HEK293 (cell line): ENCODE measurements at regions not wholly inside any gene's neighbourhood (a gene's known extent, or its start where the extent isn't known, plus 50 kb on each side); places are given as distances from the start of the nearest gene placed in this dataset.

Experiments used
- CTCF ChIA-PET: fragments of 350-600 bp; formaldehyde crosslinking; extraction: SDS; loops from one replicate; lab custom pipeline; 2021; ENCODE audit warnings: antibody characterized with exemption; lab: Yijun Ruan, JAX
- POLR2A ChIA-PET: fragments of 300-600 bp; formaldehyde crosslinking; extraction: SDS; loops from one replicate; lab custom pipeline; 2020; ENCODE audit warnings: antibody characterized with exemption, inconsistent platforms; lab: Yijun Ruan, JAX
- H3K27ac ChIP-seq: fragments of 200-500 bp; sonication (Bioruptor generic); 2 replicates; pipeline ENCODE4 v1.5.1; 2014; ENCODE audit warnings: low read depth, low read length, control low read depth, inconsistent platforms; ENCODE audit errors: extremely low read depth
- H3K36me3 ChIP-seq, 2 experiments: fragments of 200-500 bp in 1 of 2; sonication (Bioruptor generic) in 1 of 2; 1 replicate in 1 of 2; 2 replicates in 1 of 2; pipeline ENCODE4 v1.5.1; 2014 to 2017; ENCODE audit warnings: inconsistent platforms in 2 of 2, low read length in 2 of 2; ENCODE audit not compliant: control insufficient read depth in 2 of 2, insufficient read depth in 1 of 2
- H3K4me1 ChIP-seq: fragments of 200-500 bp; sonication (Bioruptor generic); 2 replicates; pipeline ENCODE4 v1.5.1; 2014; ENCODE audit warnings: mild to moderate bottlenecking, low read length, inconsistent platforms; ENCODE audit not compliant: control insufficient read depth, insufficient read depth
- H3K4me3 ChIP-seq: 2 replicates; pipeline ENCODE4 v1.5.1; 2011; ENCODE audit warnings: low read depth, mild to moderate bottlenecking, control low read depth, low read length, moderate library complexity
- H3K9me3 ChIP-seq: fragments of 200-500 bp; sonication (Bioruptor generic); 2 replicates; pipeline ENCODE4 v1.5.1; 2014; ENCODE audit warnings: low read depth, low read length, inconsistent platforms; ENCODE audit not compliant: control insufficient read depth, insufficient read depth
- EGR2 ChIP-seq: fragments of 450-650 bp; formaldehyde crosslinking; IDR thresholded peaks from 2 replicates; pipeline ENCODE4 v1.5.1; 2016; ENCODE audit warnings: low read depth, missing biosample characterization, missing genetic modification characterization
- HOXA7 ChIP-seq: sonication (generic); formaldehyde crosslinking; IDR thresholded peaks from 2 replicates; pipeline ENCODE4 v1.8.1; 2022; ENCODE audit warnings: missing genetic modification reagents, borderline replicate concordance
- KLF17 ChIP-seq: fragments of 450-650 bp; formaldehyde crosslinking; IDR thresholded peaks from 2 replicates; pipeline ENCODE4 v1.5.1; 2016; ENCODE audit warnings: missing biosample characterization, missing genetic modification characterization
- KLF9 ChIP-seq: fragments of 450-650 bp; formaldehyde crosslinking; IDR thresholded peaks from 2 replicates; pipeline ENCODE4 v1.5.1; 2016; ENCODE audit warnings: missing biosample characterization, missing genetic modification characterization, low read depth
- OSR2 ChIP-seq: fragments of 450-650 bp; formaldehyde crosslinking; IDR thresholded peaks from 2 replicates; pipeline ENCODE4 v1.5.1; 2016; ENCODE audit warnings: missing biosample characterization, missing genetic modification characterization
- SP7 ChIP-seq: fragments of 450-650 bp; formaldehyde crosslinking; IDR thresholded peaks from 2 replicates; pipeline ENCODE4 v1.5.1; 2016; ENCODE audit warnings: missing biosample characterization, missing genetic modification characterization
- ZBTB44 ChIP-seq: fragments of 450-650 bp; IDR thresholded peaks from 2 replicates; pipeline ENCODE4 v1.5.1; 2018; ENCODE audit warnings: missing biosample characterization, mild to moderate bottlenecking, missing genetic modification characterization
- ZNF10 ChIP-seq: fragments of 450-650 bp; formaldehyde crosslinking; IDR thresholded peaks from 2 replicates; pipeline ENCODE4 v1.5.1; 2017; ENCODE audit warnings: missing biosample characterization, missing genetic modification characterization
- ZNF132 ChIP-seq: fragments of 450-650 bp; formaldehyde crosslinking; IDR thresholded peaks from 2 replicates; pipeline ENCODE4 v1.5.1; 2017; ENCODE audit warnings: missing biosample characterization, missing genetic modification characterization, borderline replicate concordance
- ZNF138 ChIP-seq: fragments of 450-650 bp; formaldehyde crosslinking; IDR thresholded peaks from 2 replicates; pipeline ENCODE4 v1.5.1; 2016; ENCODE audit warnings: missing biosample characterization, missing genetic modification characterization, borderline replicate concordance
- ZNF140 ChIP-seq: fragments of 450-650 bp; formaldehyde crosslinking; IDR thresholded peaks from 2 replicates; pipeline ENCODE4 v1.5.1; 2016; ENCODE audit warnings: missing biosample characterization, missing genetic modification characterization
- ZNF148 ChIP-seq: fragments of 450-650 bp; formaldehyde crosslinking; IDR thresholded peaks from 2 replicates; pipeline ENCODE4 v1.5.0; 2017; ENCODE audit warnings: missing biosample characterization, missing genetic modification characterization, borderline replicate concordance
- ZNF248 ChIP-seq: fragments of 450-650 bp; formaldehyde crosslinking; IDR thresholded peaks from 2 replicates; pipeline ENCODE4 v1.5.1; 2017; ENCODE audit warnings: missing biosample characterization, missing genetic modification characterization
- ZNF426 ChIP-seq: fragments of 450-650 bp; formaldehyde crosslinking; IDR thresholded peaks from 2 replicates; pipeline ENCODE4 v1.5.1; 2017; ENCODE audit warnings: missing biosample characterization, missing genetic modification characterization, mild to moderate bottlenecking, inconsistent platforms, moderate library complexity
- ZNF501 ChIP-seq: fragments of 450-650 bp; formaldehyde crosslinking; IDR thresholded peaks from 2 replicates; pipeline ENCODE4 v1.5.1; 2016; ENCODE audit warnings: missing biosample characterization, missing genetic modification characterization
- ZNF530 ChIP-seq: fragments of 450-650 bp; formaldehyde crosslinking; IDR thresholded peaks from 2 replicates; pipeline ENCODE4 v1.5.1; 2016; ENCODE audit warnings: low read depth, missing biosample characterization, missing genetic modification characterization
- ZNF621 ChIP-seq: fragments of 450-650 bp; formaldehyde crosslinking; IDR thresholded peaks from 2 replicates; pipeline ENCODE4 v1.5.1; 2017; ENCODE audit warnings: missing biosample characterization, missing genetic modification characterization
- ZNF843 ChIP-seq: fragments of 450-650 bp; formaldehyde crosslinking; IDR thresholded peaks from 2 replicates; pipeline ENCODE4 v1.5.1; 2016; ENCODE audit warnings: missing biosample characterization, missing genetic modification characterization
- ZSCAN18 ChIP-seq: fragments of 450-650 bp; formaldehyde crosslinking; IDR thresholded peaks from 2 replicates; pipeline ENCODE4 v1.5.1; 2016; ENCODE audit warnings: missing biosample characterization, missing genetic modification characterization

- H3K27ac ChIP-seq = no peak overlapping the region
- H3K4me3 ChIP-seq = no peak overlapping the region
- H3K36me3 ChIP-seq = no peaks in the 10 kb centered on the region
- ChIA-PET POLR2A (no interaction called here), CTCF (interaction anchor here (0.6 to 1.2 kb wide), 2 partner anchors 252 to 361 kb away, joined by 3 to 4 read pairs; no protein-coding TSS in a partner anchor)
- TF ChIP-seq ZNF132 (tag by site-specific recombination) (no peak), EGR2 (tag by site-specific recombination) (no peak), SP7 (tag by site-specific recombination) (no peak), KLF17 (tag by site-specific recombination) (no peak), HOXA7 (no peak), ZNF843 (no peak), ZNF10 (tag by site-specific recombination) (no peak), ZNF621 (tag by site-specific recombination) (no peak), ZNF138 (tag by site-specific recombination) (no peak), ZNF530 (tag by site-specific recombination) (no peak), ZSCAN18 (tag by site-specific recombination) (no peak), ZNF140 (tag by site-specific recombination) (no peak), ZNF501 (tag by site-specific recombination) (no peak), OSR2 (tag by site-specific recombination) (no peak), ZNF248 (no peak), ZNF148 (tag by site-specific recombination) (no peak)
- no peaks in the 10 kb centered on the region for H3K9me3 ChIP-seq
- H3K4me1 ChIP-seq = no peaks in the 10 kb centered on the region
These were observed 353.4 kb downstream of the EPM2A start for GRCh38 chr6:145381941-145382340.

GRCh38 chr6:145383428-145383827 is 351.9 kb downstream of the EPM2A start:
- no peak for TF ChIP-seq ZBTB44 (tag by site-specific recombination)
- no peak for TF ChIP-seq KLF9 (tag by site-specific recombination)
- no peak for TF ChIP-seq ZNF132 (tag by site-specific recombination)
- TF ChIP-seq ZNF426 = no peak
- Histone ChIP-seq H3K4me3 (no peak overlapping the region), H3K4me1 (no peaks in the 10 kb centered on the region), H3K36me3 (no peaks in the 10 kb centered on the region), H3K9me3 (no peaks in the 10 kb centered on the region), H3K27ac (no peak overlapping the region)
- CTCF ChIA-PET = interaction anchor here (0.9 kb wide), 1 partner anchor 320 kb away, joined by 3 read pairs; no protein-coding TSS in a partner anchor
- POLR2A ChIA-PET = no interaction called here
